Cortex of kidney (tissue), 1 donor: ENCODE measurements at regions not wholly inside any gene's neighbourhood (a gene's known extent, or its start where the extent isn't known, plus 50 kb on each side); places are given as distances from the start of the nearest gene placed in this dataset.
"Not testable (repeated sequence)": the region's sequence is repeated elsewhere in the genome, so short reads cannot be mapped to it uniquely, and the experiment has no call there.

Experiments used
- DNase-seq: peaks from one replicate; lab custom pipeline; 2025; lab: John Stamatoyannopoulos, UW

DNA sequence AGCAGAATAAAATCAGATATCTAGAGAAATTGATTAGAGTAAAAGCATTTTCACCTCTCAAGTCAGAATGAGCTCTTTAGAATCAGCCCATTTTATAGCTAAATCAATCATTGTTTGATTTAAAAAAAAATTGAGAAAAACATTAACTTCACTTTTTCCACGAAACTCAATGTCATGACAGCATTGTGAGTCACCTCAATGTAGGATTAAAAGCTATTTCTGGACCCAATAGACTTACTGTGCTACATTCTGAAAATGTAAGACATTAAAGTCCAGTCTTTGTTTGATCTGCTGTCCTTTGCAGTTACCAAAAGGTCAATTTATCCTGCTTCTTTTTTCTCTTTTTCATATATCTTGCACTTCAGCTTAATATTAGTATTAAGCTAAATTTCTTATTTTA lies 519.4 kb upstream of the ZNF337 start:
- no peak for DNase-seq

DNA sequence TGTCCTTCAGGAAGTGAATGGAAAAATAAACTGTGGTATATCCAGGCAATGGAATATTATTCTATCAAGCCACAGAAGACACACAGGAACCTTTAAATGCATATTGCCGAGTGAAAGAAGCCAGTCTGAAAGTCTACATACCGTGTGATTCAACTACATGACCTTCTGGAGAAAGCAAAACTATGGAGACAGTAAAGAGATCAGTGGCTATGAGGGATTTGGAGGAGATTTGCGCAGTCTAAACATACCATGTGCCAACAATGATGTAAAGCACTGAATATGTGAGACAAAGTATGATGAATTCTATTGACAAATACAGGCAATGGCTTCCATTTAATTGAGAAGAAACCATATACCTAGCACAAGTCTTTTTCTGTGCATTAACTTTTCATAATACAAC lies 518.3 kb upstream of the ZNF337 start:
- DNase-seq, result no peak

DNA sequence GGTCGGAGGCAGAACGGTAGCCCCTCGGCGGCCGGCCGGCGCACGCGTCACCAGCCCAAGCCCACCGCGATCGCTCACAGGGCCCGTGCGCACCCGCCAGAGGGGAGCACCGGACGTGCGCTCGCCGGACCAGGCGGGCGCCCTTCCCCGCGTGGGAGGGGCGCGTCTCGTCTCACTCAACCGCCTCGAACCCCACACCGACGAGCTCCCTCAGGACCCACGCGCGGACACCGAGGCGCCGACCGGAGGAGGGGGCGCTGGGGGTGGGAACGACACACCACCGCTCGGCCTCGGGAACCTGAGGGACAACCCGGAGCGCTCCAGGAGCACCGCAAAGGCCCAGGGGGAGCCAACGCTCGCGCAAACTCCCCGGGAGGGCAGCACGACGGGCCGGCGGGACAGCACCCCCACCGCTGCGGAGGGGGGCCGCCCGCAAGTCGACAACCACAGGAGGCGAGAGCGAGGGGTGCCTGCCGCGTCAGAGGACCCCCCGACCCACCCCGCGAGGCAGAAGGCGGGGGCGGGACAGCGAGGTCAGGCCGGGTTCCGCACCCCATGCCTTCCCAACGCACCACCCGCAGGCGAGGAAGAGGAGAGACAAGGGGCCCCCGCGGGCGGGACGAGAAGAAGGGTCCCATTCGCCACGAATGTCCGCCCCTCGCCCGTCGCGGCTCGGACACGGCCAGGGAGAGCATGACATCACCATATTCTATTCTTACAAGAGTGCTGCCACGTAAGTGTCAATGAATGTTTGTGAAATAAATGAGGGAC lies 512.7 kb upstream of the ZNF337 start:
- no peak for DNase-seq

DNA sequence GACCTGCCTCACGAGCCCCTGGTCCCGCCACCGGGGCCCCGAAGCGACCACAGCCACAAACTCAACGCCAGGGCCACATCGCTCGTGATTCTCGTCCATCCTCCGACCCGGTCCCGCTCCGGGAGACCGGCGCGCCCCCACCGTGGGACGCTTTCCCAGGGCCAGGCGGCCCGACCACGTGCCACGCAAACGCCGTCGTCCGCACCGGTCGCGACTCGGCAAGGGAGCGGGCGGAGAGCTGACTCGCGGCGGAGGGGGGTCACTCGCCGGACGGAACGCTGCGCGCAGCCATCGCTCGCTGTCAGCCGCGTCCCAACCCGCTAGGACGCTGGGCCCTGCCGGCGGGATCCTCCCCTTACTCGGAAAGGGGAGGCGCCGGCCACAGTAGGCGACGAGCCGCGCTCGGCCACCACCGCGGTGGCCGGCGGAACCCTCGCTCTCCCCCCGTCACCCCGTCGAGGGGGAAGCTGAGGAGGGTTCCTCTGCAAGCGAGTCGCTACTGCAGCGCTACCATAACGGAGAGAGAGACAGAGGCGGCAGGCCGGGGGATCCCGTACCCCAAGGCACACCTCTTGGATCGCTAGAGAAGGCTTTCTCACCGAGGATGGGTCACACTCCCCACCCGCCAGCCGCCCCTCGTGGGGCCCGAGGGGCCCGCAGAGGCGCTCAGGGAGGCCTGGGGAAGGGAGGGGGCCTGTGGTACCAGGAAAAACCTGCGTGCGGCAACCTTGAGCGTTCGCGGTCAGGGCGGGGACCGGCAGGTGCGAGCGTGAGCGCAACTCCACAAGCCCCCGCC lies 511.8 kb upstream of the ZNF337 start:
- DNase-seq, result no peak

DNA sequence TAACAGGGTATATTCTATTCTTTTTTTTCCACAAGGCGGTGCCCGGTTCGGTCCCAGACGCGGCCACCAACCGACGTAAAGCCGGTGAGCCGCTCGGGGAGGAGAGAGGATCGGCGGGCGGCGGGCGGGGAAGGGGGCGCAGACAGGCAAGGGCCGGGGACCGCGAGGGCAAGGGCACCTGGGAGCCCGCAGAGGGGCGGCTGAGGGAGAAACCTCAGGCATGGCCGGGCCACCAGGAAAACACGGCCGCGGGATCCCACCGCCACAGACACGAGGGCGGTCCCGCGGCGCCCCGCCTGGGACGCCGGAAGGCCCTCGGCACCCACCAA lies 511.3 kb upstream of the ZNF337 start:
- DNase-seq, result not testable (repeated sequence)

DNA sequence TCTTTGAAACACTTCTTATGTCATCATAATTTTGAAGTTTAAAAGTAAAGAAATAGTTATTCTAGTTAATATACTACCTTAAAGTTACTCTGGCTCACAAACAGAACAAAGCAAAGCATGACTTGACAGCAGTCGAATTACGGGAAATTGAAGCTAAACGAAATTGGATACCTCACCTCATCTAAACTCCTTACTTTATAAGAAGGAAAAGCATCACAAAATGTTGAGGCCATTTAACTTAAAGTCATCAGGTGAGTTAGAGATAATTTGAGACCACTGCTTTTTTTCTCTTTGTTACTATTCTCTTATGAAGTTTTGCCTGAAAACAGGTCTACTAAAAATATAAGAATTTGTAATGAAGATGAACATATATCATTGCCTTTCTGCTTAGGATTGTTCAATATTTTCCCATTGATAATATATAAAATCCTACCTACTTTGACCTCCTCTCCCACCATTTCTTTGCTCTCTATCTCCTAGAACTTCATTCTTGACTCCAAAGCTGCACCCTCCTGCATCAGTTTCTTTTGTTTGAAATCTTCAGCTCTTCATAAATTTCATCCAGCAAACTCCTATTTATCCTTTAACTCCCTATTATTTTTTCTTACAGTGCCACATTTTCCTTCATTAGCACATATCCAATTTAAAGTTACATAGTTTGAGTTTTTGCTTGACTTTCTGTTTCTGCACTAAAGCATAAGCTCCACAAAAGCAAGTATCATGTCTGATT lies 510.7 kb upstream of the ZNF337 start:
- no peak for DNase-seq

DNA sequence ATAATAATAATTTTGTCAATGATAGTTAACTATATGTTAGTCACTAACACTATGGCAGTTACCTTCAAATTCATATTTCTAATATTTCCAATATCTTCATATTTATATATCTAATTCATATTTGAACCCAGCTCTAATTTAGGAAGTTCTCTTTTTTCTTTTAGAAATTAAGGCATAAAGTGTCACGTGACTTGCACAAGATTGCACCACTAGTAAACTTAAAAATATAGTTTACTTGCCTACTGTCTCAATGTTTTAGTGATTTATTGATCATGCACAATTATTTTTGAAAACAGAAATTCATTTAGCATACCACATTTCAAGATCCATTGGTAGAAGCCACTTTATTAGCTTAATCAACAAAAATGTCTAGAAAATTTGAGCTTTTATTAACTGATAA lies 508.7 kb upstream of the ZNF337 start:
- DNase-seq, result no peak

DNA sequence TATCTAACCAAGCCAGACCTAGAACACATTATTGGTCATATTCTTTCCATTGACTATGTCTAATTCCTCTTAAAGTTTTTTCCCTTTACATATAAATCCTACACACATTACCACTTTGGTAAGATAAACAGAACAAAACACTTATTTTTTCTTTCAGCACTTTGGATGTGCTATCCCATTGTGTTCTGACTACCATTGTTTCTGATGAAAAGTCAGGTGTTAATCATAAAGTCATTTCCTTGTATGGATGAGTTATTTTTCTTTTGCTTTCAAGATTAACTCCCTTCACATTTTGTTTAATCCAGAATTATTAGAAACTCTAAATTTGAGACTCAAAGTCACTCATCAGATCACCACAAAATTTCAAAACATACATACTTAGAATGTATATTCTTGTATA lies 504.4 kb upstream of the ZNF337 start:
- not testable (repeated sequence) for DNase-seq

DNA sequence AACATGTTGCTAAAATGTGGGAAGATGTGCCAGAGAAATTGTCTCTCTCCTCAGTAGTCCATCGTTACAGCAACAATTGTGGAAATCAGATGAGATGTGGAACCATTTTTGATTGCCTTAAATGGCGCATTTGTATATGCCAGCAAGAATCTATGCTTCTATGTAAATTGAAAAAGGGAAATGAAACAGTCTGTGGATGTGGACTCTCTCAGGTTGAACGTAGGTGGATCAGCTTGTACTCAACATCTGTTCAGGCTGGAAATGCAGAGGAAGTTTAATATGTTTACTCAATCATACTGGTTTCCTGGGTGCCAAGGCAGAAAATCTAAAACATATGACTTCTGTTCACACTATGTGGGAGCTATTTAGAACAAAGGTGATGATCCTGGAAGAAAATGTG lies 490.7 kb upstream of the ZNF337 start:
- DNase-seq, result not testable (repeated sequence)

DNA sequence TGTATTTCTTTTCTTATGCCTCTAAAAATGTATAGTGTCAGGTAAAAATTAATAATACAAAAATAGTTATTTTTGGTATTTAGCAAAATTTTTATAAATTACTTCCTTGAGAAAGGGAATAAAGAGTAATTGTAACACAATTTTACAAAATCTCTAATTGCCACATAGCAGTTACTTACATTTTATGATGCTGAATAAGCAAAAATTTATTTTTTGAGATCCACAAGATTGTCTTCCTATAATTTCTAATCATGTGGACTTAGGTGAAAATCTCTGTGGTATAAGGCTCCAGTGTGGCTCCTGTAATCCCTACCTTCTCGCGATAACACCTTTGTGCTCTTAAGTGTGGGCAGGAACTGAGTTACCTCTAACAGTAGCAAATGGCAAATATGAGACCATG lies 487.1 kb upstream of the ZNF337 start:
- DNase-seq, result not testable (repeated sequence)

DNA sequence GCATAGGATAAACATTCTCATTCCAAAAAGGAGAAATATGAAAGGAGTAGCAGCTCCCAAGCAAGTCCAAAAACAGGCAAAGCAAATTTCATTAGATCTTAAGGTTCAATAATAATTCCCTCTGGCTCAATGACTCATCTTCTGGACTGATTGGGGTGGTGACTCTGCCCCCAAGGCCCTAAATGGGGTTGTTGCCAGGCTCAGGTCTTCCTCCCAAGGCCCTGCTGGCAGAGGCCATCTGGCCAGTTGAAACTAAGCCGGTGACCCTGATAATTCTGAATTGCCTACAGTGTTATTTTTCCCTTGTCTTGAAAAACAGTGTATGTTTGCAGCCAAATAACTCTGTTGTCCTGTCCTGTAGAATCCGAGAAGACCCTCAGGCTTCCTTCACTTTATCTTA lies 484.7 kb upstream of the ZNF337 start:
- DNase-seq, result not testable (repeated sequence)

DNA sequence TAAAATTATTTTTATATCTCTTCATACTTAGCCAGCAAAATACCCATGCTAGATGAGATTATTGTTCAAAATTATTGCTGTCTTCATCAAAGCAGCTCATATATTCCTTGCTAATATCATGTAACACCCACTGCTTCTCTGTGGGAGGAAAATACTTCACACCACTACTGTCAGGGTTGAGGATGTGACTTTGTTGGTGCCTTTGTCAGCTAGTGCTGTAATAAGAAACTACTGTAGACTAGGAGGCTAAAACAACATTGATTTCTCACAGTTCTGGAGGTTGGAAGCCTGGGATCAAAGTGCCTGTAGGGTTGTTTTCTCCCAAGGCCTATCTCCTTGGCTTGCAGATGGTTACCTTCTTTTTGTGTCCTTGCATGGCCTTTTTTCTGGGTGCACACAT lies 475.2 kb upstream of the ZNF337 start:
- not testable (repeated sequence) for DNase-seq

DNA sequence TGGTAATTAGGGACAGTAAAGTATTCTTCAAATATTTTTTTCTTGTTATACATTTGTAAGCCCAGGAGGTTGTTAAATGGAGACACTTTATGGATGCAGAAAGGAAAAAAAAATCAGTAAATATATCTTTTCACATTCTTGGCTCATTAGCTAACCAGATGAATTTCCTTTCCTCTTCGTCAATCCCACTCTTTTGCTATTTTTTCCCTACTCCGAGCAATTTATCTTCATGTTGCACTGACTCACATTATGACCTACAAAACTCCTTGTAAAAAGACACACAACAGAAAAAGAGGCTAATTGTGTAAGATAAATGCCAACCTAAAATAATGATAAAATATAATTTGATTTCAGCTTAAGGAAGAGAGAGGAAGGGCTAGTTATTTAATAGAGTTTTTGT lies 472.9 kb upstream of the ZNF337 start:
- no peak for DNase-seq

DNA sequence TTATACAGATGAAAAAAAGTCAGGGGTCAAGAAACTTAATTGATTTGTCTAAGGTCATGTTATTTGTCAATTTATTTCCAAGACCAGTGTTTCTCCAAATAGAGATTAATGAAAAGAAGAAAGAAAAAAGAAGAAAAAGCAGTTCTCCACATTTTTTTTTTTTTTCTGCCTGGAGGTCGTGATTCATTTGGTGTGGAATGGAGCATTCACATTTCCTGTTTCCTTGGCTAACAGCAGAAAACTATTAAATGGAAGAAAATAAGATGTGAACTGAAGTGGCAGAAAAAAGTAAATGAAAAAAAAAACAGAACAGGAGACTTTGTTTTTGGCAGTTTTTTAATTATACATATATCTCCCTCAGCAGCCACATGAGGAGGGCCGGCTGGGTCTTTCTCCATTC lies 470.8 kb upstream of the ZNF337 start:
- no peak for DNase-seq

DNA sequence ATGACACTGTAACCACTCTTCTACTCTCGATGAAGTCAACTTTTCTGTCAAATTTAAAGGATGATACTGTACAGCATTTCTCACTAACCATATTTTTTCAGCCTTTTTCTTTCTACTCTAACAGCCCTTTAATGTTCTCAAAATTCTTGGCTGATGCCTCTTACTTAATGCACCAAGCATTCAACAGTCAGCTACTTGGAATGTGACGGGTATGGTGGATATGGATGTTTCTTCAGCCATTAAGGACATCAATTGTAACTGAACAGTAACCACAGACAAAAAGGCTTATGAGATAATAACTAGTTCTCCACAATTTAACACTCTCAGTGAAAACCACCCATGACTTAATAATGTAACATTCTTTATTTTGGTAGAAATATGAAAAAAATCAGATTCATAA lies 467.2 kb upstream of the ZNF337 start:
- DNase-seq, result no peak

DNA sequence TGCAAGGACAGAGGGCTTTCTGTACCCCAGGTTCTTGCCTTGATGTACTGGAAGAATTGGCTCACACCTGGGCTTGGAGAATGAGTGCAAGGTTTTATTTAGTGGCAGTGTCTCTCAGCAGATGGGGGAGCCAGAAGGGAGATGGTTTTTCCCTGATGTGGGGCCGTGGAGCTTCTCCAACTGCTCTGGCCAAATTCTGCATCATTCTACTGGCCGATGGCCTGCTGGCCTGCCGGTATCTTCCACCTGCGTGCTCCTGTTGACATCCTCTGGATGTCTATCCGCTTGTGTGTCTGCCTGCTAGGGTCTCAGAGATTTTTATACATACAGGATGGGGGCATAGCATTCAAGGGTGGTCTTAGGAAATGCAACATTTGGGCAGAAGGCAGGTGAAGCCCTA lies 466.5 kb upstream of the ZNF337 start:
- DNase-seq, result not testable (repeated sequence)

DNA sequence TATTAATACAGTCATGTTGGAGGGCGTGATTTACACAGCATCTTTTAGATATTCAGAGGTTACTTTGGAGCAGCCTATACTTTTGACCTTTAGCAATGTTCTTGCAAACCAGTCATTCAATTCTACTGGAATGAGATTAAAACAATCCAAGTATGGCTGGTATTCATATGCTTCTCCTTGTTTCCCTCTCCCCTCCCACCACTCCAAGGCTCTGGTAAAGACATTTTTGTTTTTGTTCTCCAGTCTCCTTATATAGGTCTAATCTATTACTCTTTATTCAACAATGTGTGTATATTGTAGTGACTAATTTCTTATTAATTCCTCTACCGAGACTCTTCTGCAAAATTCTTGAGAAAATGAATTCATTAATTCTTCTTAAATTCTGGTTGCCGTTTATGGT lies 465.1 kb upstream of the ZNF337 start:
- DNase-seq, result not testable (repeated sequence)

DNA sequence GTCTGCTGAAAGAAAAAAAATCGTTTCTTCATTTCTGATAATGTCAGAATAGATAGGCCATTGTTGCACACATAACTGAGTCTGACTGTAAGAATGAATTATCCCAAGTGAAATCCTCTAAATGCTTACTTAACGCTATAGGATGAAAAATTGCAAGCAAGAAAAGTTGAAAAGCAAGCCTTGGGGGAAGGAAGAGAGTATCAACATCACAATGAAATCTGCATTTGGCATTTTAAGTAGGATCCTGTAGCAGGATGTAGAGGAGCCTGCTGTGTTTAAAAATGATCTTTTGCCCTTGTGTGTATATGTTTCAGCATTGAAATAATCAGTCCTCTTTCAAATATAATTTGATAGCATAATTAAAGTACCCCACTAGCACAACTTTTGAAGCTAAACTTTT lies 464.3 kb upstream of the ZNF337 start:
- DNase-seq, result not testable (repeated sequence)

DNA sequence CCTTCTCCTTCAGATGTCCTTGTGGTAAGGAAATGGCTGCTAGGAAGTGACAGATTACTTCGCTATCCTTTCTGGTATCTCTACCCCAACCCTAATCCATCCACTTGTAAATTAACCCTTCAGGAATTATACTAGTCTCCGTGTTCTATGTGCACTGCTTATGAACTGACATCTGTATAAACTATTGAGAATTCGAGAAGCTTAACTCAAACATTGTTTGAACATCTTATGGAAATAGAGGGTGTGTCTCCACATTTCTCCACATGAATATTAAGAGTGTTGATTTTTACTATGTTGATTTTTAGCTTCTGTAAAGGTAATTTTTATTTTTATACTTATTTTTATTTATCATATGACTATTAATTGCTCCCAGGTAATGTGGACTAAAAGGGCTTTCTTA lies 457.6 kb upstream of the ZNF337 start:
- DNase-seq, result no peak

DNA sequence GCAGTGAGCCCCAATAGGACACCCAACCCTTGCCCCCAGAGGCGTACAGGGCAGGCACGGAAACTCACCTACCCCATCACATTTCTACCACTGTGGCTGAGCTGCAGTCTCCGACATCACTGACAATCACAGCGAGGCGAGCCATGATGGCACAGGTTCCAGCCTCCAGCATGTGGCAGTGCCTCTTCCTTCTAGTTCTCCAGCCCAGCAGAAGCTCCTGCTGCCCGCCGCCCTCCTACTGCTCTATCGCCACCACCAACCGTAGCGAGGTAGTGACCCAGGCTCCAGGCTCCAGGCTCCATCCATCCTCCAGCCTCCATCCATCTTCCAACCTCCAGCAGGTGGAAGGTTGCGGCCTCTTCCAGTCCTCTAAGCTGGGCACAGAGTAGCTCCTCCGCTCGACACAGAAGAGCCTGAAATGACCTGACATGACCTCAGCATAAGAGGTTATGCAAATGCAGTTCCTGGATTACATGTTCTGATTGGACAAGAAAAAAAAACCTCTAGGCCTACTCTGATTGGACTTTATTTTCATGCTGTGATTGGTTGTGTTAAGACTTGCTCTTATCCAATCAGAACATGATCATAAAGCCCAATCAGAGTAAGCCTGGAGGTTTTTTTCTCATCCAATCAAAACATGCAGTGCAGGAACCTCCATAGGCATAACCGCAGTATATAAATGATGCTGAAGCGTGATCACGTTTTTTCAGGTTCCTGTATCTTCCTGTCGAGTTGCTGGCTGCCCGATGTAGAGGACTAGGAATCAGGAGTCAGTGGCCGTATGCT lies 438.9 kb upstream of the ZNF337 start:
- no peak for DNase-seq

DNA sequence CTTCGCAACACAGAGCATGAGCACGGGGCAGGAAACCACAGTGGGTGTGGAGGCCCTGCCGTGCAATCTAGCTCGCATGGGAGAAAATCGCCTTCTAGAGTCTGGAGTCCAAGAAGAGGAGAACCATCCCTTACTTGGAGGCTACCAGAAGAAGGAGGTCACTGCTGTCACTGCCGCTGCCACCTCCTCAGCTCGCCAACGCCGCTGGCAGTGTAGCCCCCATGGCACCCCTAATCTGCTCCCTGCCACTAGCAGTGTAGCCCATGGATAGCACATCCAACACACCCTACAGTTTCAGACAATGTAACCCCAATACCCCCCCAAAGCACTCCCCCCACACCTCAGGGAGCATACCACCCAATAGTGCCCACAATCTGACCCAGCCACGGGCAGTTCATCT lies 438.0 kb upstream of the ZNF337 start:
- no peak for DNase-seq

DNA sequence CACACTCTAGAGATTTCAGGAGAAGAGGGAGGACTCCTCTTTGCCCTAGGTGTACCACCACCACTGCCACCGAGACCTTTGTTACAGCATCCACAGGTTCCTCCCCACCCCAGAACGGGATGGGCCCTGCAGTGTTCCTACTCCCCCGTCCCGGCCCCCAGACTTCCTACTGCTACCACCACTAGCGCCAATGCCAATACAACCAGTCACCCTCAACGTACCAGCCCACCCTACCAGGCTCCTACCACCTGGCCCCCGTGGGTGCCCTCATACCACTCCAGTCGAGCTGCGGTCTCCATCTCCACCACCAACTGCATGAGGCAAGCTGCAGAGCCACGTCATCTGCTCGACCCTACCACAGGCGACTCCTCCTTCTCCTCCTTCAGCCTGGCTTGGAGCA lies 437.1 kb upstream of the ZNF337 start:
- DNase-seq, result not testable (repeated sequence)
